Activated CD8-positive, alpha-beta memory T cell treated with anti-CD3 and anti-CD28 coated beads for 48 hours (primary cell): ENCODE measurements at regions not wholly inside any gene's neighbourhood (a gene's known extent, or its start where the extent isn't known, plus 50 kb on each side); places are given as distances from the start of the nearest gene placed in this dataset.

Experiments
- DNase-seq, 3 experiments: peaks; one replicate each; pipeline ENCODE4 v3.0.0-alpha.2; 2020; ENCODE audit warnings: low read depth in 2 of 3, low spot score in 2 of 3

GRCh38 chr2:22854588-22854987 lies 530.4 kb upstream of the KLHL29 start:
- DNase-seq = no peak

DNA sequence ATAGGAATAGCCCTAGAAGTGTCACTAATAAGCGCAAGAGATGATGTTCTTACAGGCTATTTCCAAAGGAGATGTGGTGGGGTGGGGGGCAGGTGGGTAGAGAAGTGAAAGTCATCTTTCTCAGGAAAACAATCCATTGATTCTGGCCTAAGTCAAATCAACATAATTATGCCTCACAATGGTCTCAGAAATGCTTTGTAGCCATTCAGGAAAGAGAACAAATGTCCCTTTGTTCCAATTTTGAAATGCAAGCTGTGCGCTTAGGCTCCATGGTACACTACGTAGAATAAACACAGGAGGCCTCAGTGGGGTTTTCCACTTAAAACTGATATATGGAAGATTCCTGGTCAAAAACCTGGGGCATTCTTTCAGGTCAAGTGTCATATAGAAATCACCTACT lies 529.9 kb upstream of the KLHL29 start:
- no peak for DNase-seq

GRCh38 chr2:22855761-22856184 lies 529.2 kb upstream of the KLHL29 start:
- no peak for DNase-seq

- DNase-seq = no peak
These were observed 517.0 kb upstream of the KLHL29 start for GRCh38 chr2:22867973-22868372.

DNA sequence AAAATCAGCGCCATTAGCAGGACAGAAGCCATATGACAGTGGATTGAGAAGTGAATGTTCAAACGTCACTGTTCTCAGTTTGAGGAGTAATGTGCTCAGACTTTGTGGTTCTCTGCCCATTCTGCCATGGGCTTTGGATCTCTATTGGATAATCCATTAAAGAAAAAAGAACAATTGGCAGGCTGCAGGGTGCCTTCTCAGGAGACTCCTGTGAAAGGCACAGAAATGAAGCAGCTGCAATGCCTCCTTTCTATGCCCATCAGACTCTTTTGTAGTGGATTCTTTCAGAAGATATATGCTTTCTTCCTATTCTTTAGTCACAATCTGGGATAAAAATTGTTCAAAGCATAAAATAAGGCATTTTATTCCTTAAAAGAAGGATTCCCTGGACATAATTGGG lies 506.9 kb upstream of the KLHL29 start:
- DNase-seq = no peak

- no peak for DNase-seq
These were observed 505.7 kb upstream of the KLHL29 start for GRCh38 chr2:22879009-22879863.

GRCh38 chr2:22880161-22880560 lies 504.8 kb upstream of the KLHL29 start:
- DNase-seq = no peak

GRCh38 chr2:22882011-22882410 lies 503.0 kb upstream of the KLHL29 start:
- no peak for DNase-seq

DNA sequence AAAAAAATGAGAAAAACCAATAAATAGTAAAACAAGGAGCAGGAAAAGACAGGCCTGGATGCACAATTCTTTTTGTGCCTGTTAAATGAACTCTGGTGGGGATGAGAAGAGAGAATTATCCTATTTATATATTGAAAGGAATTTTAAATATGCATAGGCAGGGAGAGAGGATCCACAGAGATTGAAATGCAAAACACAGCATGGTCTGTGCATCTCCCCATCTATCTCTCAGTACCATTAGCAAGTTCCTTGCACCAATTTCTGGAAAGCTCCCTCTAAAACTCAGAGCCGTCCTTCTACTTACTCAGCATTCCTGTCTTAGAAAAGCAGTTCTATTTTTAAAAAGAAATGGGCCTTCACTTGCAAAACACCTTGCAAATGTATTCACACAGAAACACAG lies 502.3 kb upstream of the KLHL29 start:
- DNase-seq = no peak

DNA sequence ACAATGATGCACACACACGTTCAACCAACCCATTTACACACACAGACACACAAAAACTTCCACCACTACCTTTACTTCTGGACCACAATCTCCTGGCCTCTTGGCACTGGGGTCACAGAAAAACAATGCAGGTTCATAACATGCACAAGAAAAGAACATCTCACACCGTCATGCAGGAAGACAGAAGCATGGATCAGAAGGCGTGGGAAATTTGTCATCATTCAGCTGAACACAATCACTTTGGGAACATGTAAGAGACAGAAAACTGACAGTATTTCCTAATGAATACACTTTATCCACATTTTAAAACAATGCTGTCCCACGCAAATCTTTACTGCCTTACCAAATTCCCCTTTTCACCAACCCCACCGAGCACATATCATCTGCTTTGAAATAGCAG lies 501.9 kb upstream of the KLHL29 start:
- no peak for DNase-seq

- no peak for DNase-seq
These were observed 499.7 kb upstream of the KLHL29 start for GRCh38 chr2:22885245-22885644.

- DNase-seq = no peak
These were observed 497.6 kb upstream of the KLHL29 start for GRCh38 chr2:22887426-22887825.

DNA sequence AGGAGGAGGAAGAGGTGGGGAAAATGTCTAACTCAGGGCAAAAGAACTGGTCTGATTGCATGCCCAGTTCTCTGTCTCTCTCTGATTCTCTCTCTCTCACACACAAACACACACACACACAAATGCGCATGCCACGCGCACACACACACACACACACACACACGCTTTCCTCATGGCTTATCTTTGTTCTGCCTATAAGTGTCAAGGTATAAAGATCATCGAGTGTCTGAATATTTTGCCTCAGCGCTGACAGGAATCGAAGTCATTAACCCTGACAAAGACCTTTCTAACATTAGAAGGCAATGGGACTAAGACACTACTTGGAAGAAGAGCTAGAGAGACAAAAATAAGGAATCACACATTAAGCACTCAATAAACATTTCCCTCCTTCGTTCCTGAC lies 497.1 kb upstream of the KLHL29 start:
- DNase-seq = no peak

GRCh38 chr2:22890132-22890531 lies 494.8 kb upstream of the KLHL29 start:
- no peak for DNase-seq

DNA sequence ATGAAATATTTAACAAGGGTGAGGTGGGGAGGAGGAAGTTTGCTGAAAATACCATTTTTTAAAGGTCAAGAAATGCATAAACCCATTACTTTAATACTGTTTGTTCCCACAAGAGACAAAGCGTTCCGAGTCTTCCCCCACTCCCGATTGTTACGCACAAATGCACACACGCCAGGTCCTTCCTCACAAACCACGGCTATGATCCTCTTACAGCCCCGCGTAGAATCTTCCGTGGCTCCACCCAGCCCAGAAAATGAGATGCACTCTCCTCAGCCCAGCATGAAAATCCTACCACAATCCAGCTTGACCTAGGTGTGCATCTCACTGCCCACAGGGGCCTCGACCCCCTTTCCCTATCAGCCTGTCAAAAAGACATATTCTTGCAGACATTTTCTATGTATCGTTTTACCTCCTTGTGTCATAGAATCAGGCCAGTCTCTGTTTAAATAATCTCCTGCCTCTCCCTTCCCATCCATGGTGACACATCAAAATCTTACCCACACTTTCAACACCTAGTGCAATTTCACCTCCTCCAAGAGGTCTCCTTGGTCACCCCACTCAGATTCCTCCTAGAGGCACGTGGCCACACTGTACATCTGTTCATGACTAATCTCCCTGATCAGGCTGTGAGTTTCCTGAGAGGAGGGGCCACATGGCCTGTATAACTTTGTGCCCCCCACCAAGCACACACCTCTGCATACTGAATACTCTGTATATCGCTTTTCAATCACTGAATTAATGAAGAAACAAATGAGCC lies 491.0 kb upstream of the KLHL29 start:
- no peak for DNase-seq

DNA sequence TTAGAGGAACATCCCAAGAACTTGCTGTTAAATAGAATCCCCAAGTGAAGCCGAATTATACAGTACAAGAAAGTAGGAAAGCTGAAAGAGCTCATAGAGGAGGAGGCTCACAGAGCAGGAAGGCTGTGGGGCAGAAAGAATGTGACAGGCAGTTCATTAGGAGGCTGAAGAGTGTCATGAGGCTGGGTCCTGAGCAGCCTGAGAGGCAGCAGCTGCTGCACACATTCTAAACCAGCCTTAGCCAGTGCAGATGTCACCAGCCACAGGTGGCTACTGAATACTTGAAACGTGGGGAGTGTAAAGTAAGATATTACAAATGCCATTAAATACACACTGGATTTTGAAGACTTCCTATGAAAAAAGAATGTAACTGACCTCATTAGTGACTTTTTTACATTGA lies 490.2 kb upstream of the KLHL29 start:
- no peak for DNase-seq

GRCh38 chr2:22897428-22897827 lies 487.6 kb upstream of the KLHL29 start:
- no peak for DNase-seq

GRCh38 chr2:22900674-22901073 lies 484.3 kb upstream of the KLHL29 start:
- no peak for DNase-seq

DNA sequence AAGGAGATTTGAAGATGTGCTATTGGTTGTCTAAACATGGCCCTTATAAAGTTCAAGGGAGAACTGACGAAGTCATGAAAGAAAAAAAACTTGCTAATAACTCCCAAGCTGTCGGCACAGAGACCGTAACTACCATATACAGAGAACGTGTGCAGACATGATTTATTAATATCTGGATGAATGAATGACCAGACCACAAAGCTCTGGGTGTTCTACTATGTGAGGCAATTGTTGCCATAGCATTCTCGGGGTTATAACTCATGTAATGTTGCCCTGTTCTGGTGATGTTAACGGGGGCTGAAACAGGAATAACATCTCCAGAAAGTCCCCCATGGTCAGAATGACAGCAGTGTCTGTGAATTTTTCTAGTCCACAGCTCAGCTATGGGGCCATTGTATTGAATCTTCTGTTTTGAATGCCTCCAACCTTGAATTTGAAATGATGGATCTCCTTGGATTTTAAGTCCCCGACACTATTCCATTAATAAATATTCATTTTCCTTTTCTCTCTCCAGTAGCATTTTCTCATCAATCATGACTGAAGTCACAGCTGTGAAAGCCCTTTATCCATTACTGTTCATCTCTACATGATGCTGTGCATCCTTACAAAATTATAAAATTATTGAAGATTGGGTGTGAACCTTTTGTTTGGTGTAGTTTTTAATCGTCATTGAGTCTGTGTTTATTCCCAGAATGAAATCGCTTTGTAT lies 483.4 kb upstream of the KLHL29 start:
- DNase-seq = no peak

DNA sequence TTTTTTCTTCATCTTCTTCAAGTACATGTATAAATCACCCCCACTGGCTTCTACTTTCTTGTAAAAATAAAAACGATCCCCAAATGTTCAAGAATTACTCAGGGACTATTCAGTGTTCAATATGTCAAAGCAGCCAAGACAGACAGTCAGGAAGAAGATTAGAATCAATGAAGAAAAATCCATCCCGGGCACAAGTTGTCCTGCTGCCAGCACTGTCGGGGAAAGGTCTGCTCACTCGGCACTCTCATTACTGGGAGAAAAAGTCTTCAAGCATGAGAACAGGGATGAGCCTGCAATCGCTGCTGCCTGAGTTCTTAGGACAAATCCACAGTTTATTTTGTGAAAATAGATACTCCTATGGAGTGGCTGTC lies 482.8 kb upstream of the KLHL29 start:
- DNase-seq = no peak

DNA sequence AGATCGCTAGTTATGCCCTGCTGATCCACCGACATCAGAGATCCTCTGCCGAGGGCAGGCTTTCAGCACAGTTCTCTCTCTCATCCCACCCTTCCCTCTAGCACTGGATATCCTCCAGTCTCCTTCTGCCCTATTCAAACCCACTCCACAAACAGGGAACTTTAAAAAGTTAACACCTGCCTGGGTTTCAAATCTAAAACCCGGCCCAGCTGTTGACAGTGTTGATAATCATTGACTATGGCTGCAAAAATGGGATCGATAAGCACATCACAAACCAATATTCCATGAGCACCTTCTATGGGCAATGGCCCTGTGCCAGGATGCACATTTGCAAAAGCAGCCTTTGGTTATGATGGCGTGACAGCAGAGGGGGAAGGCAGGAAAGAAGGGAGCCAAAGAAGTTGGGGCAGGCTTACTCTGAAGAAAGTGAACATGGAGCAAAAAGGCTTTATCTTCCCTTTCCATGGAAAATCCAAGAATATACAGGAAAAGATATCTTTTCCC lies 482.3 kb upstream of the KLHL29 start:
- no peak for DNase-seq

- no peak for DNase-seq
These were observed 481.4 kb upstream of the KLHL29 start for GRCh38 chr2:22903616-22904015.
